ENCODE measurements at regions not wholly inside any gene's neighbourhood (a gene's known extent, or its start where the extent isn't known, plus 50 kb on each side); places are given as distances from the start of the nearest gene placed in this dataset.
A peak's percentile ranks its signal among the peaks of the same experiment; 100 is the strongest.
"Not testable (repeated sequence)": the region's sequence is repeated elsewhere in the genome, so short reads cannot be mapped to it uniquely, and the experiment has no call there.

GRCh38 chr12:18832932-18833331, 95.0 kb downstream of the CAPZA3 start:
- H3K36me3 ChIP-seq (ENCODE audit: control insufficient read depth, insufficient read depth, low read length); in situ Hi-C loops (cut with MboI); H3K27me3 ChIP-seq (ENCODE audit: control insufficient read depth in 2 of 2, insufficient read depth in 2 of 2, low read length in 2 of 2); ATAC-seq; H3K9me1 ChIP-seq (ENCODE audit: control insufficient read depth, insufficient read depth, low read length); FAIRE-seq; H3K4me3 ChIP-seq; H3K4me1 ChIP-seq (replicated peaks in 1 of 2; ENCODE audit: control insufficient read depth in 2 of 2, insufficient read depth in 2 of 2, low read length in 2 of 2); intact Hi-C loops (cut with micrococcal nuclease); DNase-seq (ENCODE audit: extremely low read depth in 1 of 4, low spot score in 3 of 4); CTCF ChIA-PET (ENCODE audit: low intra/inter-chr PET ratio); H3K9ac ChIP-seq (ENCODE audit: insufficient read depth in 1 of 2, low read depth in 2 of 2, low read length in 2 of 2); H3K79me2 ChIP-seq (ENCODE audit: control insufficient read depth, insufficient read depth, low read length); BruUV-seq (replicated peaks); H3K4me2 ChIP-seq (ENCODE audit: insufficient read depth, low read length); H3K27ac ChIP-seq (ENCODE audit: extremely low read depth, low read depth, low read length); H4K20me1 ChIP-seq (replicated peaks; ENCODE audit: control insufficient read depth, insufficient read depth, low read length); POLR2A ChIA-PET; H2AFZ ChIP-seq (ENCODE audit: low read depth, low read length); H3K9me3 ChIP-seq (replicated peaks; ENCODE audit: control insufficient read depth, insufficient read depth, low read depth, low read length); TF ChIP-seq TEAD4 (CRISPR knock-in tag; IDR thresholded peaks at IDR 0.05; ENCODE audit: borderline replicate concordance): not testable (repeated sequence)
- peak; percentile 60 for TF ChIP-seq CBFA2T3 (IDR thresholded peaks at IDR 0.05)
- peak; percentile 19; the same call in 1 of the 2 replicates for TF ChIP-seq SPI1 (IDR thresholded peaks at IDR 0.05; ENCODE audit: borderline replicate concordance, low read depth, low read length)
- TF ChIP-seq TCF3 (CRISPR knock-in tag; IDR thresholded peaks at IDR 0.05) = peak; percentile 44
- peak; percentile 60 for TF ChIP-seq SOX6 (IDR thresholded peaks at IDR 0.05)
- peak; percentile 27; the same call in 1 of the 2 replicates for TF ChIP-seq NCOR1 (IDR thresholded peaks at IDR 0.05)
- peak; percentile 69 for TF ChIP-seq ARID1B (IDR thresholded peaks at IDR 0.05)
- 0 out of 2 replicates have a peak, but pooled peaks have one; percentile 9 for TF ChIP-seq TEAD4 (IDR thresholded peaks at IDR 0.05; ENCODE audit: low read length)
- peak in 1 of 2 experiments; percentile 22; a peak in 1 of 4 replicates for TF ChIP-seq TRIM24 (IDR thresholded peaks at IDR 0.05)
- TF ChIP-seq TAL1 (IDR thresholded peaks at IDR 0.05) = peak; percentile 60
- 0% methylated on average over 2 of the region's 2 CpGs for WGBS (ENCODE audit: insufficient coverage, low coverage, missing lambda C conversion rate)

Data from K562 (cell line).